Heart left ventricle (tissue), 16 donors: ENCODE measurements at regions not wholly inside any gene's neighbourhood (a gene's known extent, or its start where the extent isn't known, plus 50 kb on each side); places are given as distances from the start of the nearest gene placed in this dataset.

Experiments used
- ATAC-seq, 4 donors: fragments of 200-7000 bp; cut with Tn5 transposase; one replicate each; pipeline ENCODE4 v1.9.1; 2020 to 2022; ENCODE audit warnings: moderate library complexity in 4 of 4, mild to moderate bottlenecking in 3 of 4, moderate number of reproducible peaks in 1 of 4
- DNase-seq, 5 donors: peaks; one replicate each; pipeline ENCODE4 v3.0.0-alpha.2; 2020
- H3K27ac ChIP-seq, 12 donors: fragments of 200-600 bp; sonication (generic) in 4 of 12; one replicate each; pipeline versions ENCODE4 v1.5.0 to v1.8.0; 2016 to 2022; ENCODE audit warnings: mild to moderate bottlenecking in 2 of 12
- H3K27me3 ChIP-seq, 9 donors: fragments of 200-600 bp; sonication (generic) in 2 of 9; one replicate each; pipeline versions ENCODE4 v1.5.1 to v1.8.0; 2016 to 2022; ENCODE audit warnings: mild to moderate bottlenecking in 3 of 9
- H3K36me3 ChIP-seq, 9 donors: fragments of 200-600 bp; sonication (generic) in 2 of 9; one replicate each; pipeline versions ENCODE4 v1.5.0 to v1.8.0; 2018 to 2022; ENCODE audit warnings: mild to moderate bottlenecking in 2 of 9
- H3K4me1 ChIP-seq, 12 donors: fragments of 200-600 bp; sonication (generic) in 4 of 12; one replicate each; pipeline versions ENCODE4 v1.5.0 to v1.8.0; 2016 to 2022; ENCODE audit warnings: mild to moderate bottlenecking in 3 of 12
- H3K4me3 ChIP-seq, 12 donors: fragments of 200-600 bp; sonication (generic) in 4 of 12; one replicate each; pipeline versions ENCODE4 v1.5.0 to v1.8.0; 2017 to 2022; ENCODE audit warnings: mild to moderate bottlenecking in 9 of 12, moderate library complexity in 4 of 12
- H3K9me3 ChIP-seq, 12 donors: fragments of 200-600 bp; sonication (generic) in 4 of 12; one replicate each; pipeline versions ENCODE4 v1.5.0 to v1.8.0; 2016 to 2022; ENCODE audit warnings: mild to moderate bottlenecking in 1 of 12
- POLR2A ChIP-seq, 2 donors: fragments of 450-650 bp; IDR thresholded peaks; one replicate each; pipeline ENCODE4 v1.6.1; 2017; ENCODE audit warnings: antibody characterized with exemption in 2 of 2, mild to moderate bottlenecking in 2 of 2, moderate library complexity in 2 of 2
- WGBS, 4 donors: extraction: QIAGEN DNeasy Blood & Tissue Kit in 2 of 4; methylation state at CpG; one replicate each; pipeline versions ENCODE4 v1.1.5 to v1.1.7; 2013 to 2018; 5-methylcytosine and 5-hydroxymethylcytosine counted together
- intact Hi-C, 10 donors: fragments of 100-400 bp; cut with DNase I; formaldehyde crosslinking; loops; one replicate each; pipeline versions ENCODE4 v1.11.1 to v1.14.2; 2022
- TF ChIP-seq, protein P1 (sequence below), 12 donors: fragments of 200-600 bp; sonication (generic) in 4 of 12; IDR thresholded peaks; one replicate each; pipeline versions ENCODE4 v1.5.0 to v1.8.0; 2018 to 2022; ENCODE audit warnings: antibody characterized with exemption in 12 of 12, mild to moderate bottlenecking in 5 of 12
- donor health status: ischemic (EF 13 %, LVEDD 7.1; RV severe dilation, severe dysfunction).
- donor health status: healthy with polysubstance abuse.
- donor health status: DM: no; HTN: yes; CAD: no.
- donor health status: DM: no; HTN: no; CAD: no.
- donor health status: ischemic (EF 25% LVEDD 6.9; RV normal size, moderate dysfunction).
- donor health status: ischemic (EF 25% LVEDD 5.7; RV mildly dilated, moderate dysfunction).
- donor health status: healthy.
- donor health status: DM: yes; HTN: yes; CAD: no.
- donor health status: ischemic (EF 35%, LVEDD 5.7; RV mildly dilated, moderate dysfunction).
- donor health status: nonischemic (EF 11% LVEDD 7.7; RV severe dilation, severe dysfunction).
- donor health status: DM: yes; HTN: yes; CAD: no.
- donor health status: PGD.
- donor health status: ischemic (EF 29% LVEDD 5.4; RV normal size, mild dysfunction).
- donor health status: nonischemic (EF 23%, LVEDD 6.1; RV moderate dilation, normal function).

- no peak for DNase-seq
These were observed 334.0 kb downstream of the SOCS6 start for GRCh38 chr18:70622622-70623419.

DNA sequence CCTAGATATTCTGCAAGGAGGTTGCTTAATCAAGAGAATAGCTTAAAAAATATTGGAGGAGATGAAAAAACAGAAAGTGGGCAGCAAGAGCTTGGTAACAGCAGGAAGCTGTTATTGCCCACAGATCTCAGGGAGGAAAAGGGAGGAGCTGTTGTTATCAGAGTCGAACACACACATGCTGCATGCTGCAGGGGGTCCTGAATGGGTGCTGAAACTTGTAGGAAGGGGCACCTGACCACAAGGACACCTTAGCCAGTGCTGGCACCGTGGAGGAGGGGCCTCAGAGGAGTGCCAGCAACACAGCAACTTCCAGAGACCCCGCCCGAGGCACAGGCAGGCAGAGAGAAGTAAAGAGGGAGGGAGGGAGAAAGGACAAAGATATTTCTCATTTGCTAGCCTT lies 332.9 kb downstream of the SOCS6 start:
- no peak for TF ChIP-seq POLR2A (IDR thresholded peaks at IDR 0.05)
- TF ChIP-seq, protein P1, sequence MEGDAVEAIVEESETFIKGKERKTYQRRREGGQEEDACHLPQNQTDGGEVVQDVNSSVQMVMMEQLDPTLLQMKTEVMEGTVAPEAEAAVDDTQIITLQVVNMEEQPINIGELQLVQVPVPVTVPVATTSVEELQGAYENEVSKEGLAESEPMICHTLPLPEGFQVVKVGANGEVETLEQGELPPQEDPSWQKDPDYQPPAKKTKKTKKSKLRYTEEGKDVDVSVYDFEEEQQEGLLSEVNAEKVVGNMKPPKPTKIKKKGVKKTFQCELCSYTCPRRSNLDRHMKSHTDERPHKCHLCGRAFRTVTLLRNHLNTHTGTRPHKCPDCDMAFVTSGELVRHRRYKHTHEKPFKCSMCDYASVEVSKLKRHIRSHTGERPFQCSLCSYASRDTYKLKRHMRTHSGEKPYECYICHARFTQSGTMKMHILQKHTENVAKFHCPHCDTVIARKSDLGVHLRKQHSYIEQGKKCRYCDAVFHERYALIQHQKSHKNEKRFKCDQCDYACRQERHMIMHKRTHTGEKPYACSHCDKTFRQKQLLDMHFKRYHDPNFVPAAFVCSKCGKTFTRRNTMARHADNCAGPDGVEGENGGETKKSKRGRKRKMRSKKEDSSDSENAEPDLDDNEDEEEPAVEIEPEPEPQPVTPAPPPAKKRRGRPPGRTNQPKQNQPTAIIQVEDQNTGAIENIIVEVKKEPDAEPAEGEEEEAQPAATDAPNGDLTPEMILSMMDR (IDR thresholded peaks at IDR 0.05), result no peak
- H3K27me3 ChIP-seq, result no peaks in the 10 kb centered on the region
- no peak for ATAC-seq
- DNase-seq, result no peak
- no peak overlapping the region for H3K27ac ChIP-seq
- no peaks in the 10 kb centered on the region for H3K9me3 ChIP-seq
- WGBS, 4 donors, result 23 to 33% (median 24%) methylated on average over 4 of the region's 4 CpGs
- intact Hi-C loops, result no loop called here
- no peaks in the 10 kb centered on the region for H3K4me1 ChIP-seq
- no peak overlapping the region for H3K4me3 ChIP-seq
- H3K36me3 ChIP-seq, result no peaks in the 10 kb centered on the region

More at GRCh38 chr18:70622622-70623419, 334.0 kb downstream of the SOCS6 start:
- 81 to 88% (median 86%) methylated on average over 9 of the region's 9 CpGs for WGBS, 4 donors
- Histone ChIP-seq H3K4me1 (no peaks in the 10 kb centered on the region), H3K27me3 (no peaks in the 10 kb centered on the region), H3K9me3 (no peaks in the 10 kb centered on the region), H3K27ac (no peak overlapping the region), H3K4me3 (no peak overlapping the region), H3K36me3 (no peaks in the 10 kb centered on the region)
- ATAC-seq, result no peak
- no peak for TF ChIP-seq POLR2A (IDR thresholded peaks at IDR 0.05)
- TF ChIP-seq, protein P1 (IDR thresholded peaks at IDR 0.05), result no peak
- intact Hi-C loops, result no loop called here

DNA sequence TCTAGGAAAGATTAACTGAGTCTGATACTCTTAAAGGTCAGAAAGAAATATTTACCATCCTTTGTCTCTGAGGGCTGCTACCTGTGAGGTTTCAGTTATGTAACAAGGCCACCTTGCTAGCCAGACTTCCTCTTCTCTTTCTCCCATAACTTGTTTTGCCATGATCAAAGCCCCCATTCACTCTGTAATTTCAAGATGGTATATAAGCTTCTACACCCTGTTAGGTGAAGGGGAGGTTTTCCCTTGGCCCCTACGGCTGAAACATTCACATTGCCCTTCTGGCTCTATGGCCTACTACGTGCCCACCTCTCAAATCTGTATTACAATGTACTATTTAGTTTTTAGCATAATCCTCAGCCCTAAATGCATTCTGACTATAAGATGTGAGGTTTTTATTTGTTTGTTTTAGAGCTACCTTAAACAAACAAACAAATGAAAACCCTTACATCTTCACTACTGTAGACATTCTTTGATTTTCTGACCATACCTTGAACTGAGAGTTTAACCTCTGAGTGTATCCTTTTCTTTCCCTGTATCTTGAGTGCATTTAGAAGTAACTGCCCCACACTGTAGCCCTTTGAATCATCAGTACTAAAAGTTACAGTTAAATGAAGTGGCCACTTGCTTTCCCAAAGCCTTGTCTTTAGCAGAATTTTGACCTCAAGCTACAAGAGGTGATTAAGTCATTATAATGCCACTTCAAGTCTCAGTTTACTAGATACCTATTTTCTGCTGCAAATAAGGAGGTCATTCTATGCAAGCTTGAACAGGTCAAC lies 332.2 kb downstream of the SOCS6 start:
- ATAC-seq (no peak), DNase-seq (no peak)
- intact Hi-C loops, result no loop called here
- Histone ChIP-seq H3K9me3 (peaks cover 0 to 4% (median 0%) of the 10 kb centered on the region in 12 donors), H3K27me3 (no peaks in the 10 kb centered on the region), H3K27ac (no peak overlapping the region), H3K4me3 (no peak overlapping the region), H3K36me3 (no peaks in the 10 kb centered on the region), H3K4me1 (no peaks in the 10 kb centered on the region)
- WGBS, 4 donors, result 66 to 74% (median 69%) methylated on average over 2 of the region's 2 CpGs
- TF ChIP-seq, protein P1 (IDR thresholded peaks at IDR 0.05), result no peak
- TF ChIP-seq POLR2A (IDR thresholded peaks at IDR 0.05), result no peak

DNA sequence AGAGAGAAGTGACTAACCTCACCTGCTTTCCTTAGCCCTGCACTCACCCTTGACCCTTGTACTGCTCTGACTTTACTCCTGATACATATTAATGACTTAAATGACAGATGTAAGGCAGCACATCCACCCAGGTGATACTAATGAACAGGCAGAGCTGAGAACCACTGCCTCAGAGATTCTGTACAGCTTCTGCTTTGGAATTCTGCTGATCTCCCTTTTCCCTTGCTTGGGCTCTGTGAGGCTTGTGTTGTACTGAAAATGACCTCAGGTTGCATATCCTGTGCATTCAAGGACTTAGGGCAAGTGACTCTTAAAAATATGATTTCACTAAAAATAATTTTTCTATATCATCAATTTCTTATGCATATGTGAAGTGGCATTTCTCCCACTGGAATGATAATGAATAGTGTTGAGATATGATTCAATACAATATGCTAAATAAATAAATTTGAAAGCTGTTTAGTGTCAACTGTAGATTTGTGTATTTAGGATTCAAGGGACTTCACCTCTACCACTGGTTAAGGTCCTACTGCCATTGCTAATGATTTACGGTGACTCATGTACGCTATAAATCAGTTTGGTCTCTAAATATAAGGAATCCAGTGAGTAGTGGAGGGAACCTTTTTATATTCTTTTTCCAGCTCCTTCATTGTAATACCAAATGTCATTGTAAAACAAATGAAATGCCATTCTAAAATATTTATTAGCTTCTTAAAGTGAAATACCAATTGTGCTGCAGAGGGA lies 328.3 kb downstream of the SOCS6 start:
- Histone ChIP-seq H3K4me1 (no peaks in the 10 kb centered on the region), H3K27me3 (no peaks in the 10 kb centered on the region), H3K27ac (no peak overlapping the region), H3K4me3 (no peak overlapping the region), H3K36me3 (no peaks in the 10 kb centered on the region), H3K9me3 (peaks cover 0 to 4% (median 0%) of the 10 kb centered on the region in 12 donors)
- intact Hi-C loops, result no loop called here
- TF ChIP-seq POLR2A (IDR thresholded peaks at IDR 0.05), result no peak
- DNase-seq (no peak), ATAC-seq (no peak)
- 65 to 98% (median 92%) methylated on average over 2 of the region's 2 CpGs for WGBS, 4 donors
